ENCODE measurements at regions not wholly inside any gene's neighbourhood (a gene's known extent, or its start where the extent isn't known, plus 50 kb on each side); places are given as distances from the start of the nearest gene placed in this dataset.

DNA sequence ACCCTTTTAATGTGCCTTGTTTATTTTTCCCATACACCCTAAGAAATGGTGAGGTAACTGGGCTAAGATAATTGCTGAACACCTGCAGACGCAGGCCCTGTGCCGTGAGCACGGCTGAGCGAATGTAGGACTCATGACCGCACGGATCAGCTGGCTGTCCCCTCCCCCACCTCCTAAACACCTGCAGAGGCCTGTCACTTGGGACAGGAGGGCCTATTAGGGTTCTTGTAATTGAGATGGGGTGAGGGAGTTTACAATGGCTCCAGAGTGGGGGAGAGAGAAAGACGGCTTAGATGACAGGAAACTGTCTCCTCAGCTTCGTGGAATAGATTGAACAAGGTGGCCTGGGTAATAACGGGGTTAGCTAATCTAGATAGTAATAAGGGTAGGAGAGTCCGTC is 291.7 kb upstream of the HABP2 start:
- TF ChIP-seq, protein P1, sequence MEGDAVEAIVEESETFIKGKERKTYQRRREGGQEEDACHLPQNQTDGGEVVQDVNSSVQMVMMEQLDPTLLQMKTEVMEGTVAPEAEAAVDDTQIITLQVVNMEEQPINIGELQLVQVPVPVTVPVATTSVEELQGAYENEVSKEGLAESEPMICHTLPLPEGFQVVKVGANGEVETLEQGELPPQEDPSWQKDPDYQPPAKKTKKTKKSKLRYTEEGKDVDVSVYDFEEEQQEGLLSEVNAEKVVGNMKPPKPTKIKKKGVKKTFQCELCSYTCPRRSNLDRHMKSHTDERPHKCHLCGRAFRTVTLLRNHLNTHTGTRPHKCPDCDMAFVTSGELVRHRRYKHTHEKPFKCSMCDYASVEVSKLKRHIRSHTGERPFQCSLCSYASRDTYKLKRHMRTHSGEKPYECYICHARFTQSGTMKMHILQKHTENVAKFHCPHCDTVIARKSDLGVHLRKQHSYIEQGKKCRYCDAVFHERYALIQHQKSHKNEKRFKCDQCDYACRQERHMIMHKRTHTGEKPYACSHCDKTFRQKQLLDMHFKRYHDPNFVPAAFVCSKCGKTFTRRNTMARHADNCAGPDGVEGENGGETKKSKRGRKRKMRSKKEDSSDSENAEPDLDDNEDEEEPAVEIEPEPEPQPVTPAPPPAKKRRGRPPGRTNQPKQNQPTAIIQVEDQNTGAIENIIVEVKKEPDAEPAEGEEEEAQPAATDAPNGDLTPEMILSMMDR (IDR thresholded peaks at IDR 0.05), result no peak
- no peak for TF ChIP-seq POLR2A (IDR thresholded peaks at IDR 0.05)

Data from lower leg skin (tissue), 3 donors.